Hematopoietic multipotent progenitor cell treated with erythropoietin and hydrocortisone succinate and interleukin-3 and kit ligand, for 4 days (in vitro differentiated cells): ENCODE measurements at regions not wholly inside any gene's neighbourhood (a gene's known extent, or its start where the extent isn't known, plus 50 kb on each side); places are given as distances from the start of the nearest gene placed in this dataset.

Source experiments
- DNase-seq: peaks from one replicate; pipeline ENCODE4 v3.0.0-alpha.2; 2015

DNA sequence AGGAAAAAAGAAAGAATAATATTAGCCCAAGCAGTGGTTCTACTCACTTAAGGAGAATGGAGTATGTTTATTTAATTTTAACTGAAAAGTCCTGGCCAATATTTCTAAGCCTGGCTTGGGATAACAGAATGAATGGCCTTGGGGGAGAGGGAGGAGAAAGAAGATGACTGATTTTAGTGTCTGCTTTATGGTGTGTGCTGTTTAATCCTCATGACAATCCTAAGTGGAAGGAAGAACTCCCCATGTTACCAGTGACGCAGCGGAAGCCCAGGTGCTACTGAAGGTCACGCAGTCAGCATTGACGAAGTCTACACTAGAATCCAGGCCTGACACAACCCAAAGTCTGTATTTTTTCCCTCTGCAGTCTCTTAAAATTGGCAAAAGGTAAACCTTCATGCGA is 50.5 kb downstream of the PALM2AKAP2 start:
- no peak for DNase-seq

DNA sequence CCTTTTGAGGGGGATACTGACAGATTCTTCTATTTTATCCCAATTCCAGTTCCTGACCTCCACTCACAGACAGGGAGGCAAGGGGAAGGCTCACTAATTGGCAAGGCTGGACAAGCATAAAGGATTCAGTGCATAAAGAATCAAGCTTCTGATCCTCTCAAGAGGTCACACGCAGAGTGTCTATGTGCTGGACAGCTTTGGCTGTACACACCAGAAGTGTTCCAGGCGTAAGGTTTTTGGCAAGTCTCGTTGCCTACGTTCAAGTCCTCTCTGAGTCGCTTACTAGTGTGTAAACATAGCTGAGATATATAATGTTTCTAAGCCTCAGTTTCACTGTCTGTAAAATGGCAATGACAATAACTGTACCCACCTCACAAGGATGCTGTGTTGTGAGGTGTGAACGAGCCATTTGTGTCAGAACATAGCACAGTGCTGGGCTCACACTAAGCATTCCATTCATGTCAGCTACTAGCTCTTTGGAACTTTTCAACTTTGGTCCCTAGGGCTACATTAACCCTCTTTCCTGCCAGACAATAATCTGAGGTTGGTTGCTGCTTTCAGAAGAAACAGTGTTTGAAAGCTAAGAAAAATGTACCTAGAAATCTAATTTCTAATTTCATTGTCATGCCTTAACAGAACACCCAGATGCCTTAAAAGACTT is 52.1 kb downstream of the PALM2AKAP2 start:
- DNase-seq = no peak

DNA sequence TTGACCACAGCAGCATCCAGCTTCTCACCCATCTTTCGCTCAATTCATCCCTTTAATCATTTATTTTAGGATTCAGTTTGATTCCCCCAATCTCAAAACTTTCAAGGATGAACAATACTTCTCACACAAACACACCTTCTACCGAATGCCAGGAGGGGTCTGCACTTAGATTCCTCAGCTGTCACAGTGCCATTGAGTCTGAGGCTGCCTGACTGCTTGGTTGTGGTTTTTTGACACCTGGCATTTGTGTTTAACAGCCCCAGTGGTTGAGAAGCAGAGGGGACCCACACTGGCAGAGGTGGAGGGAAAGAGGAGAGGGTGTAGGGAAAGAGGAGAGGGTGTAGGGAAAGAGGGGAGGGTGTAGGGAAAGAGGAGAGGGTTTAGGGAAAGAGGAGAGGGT is 54.9 kb downstream of the PALM2AKAP2 start:
- DNase-seq = no peak

DNA sequence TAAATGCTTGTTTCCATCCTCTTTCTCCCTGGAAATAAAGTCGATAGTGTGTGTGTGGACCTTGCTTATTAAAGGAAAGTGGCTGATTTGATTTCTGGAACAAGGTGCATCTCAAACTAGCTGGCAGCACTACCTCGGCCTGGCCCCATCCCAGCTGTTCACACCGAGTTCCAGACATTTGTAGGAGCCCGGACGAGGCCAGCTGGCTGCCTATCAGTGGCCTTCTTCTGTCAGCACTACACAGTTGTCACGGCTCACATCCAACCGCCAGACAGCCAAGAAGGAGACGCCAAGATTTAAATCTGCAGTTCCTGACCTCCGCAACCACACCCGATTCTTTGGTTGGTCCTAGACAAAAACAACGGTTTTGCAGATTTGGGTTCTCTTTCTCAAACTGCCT is 63.6 kb downstream of the PALM2AKAP2 start:
- no peak for DNase-seq

DNA sequence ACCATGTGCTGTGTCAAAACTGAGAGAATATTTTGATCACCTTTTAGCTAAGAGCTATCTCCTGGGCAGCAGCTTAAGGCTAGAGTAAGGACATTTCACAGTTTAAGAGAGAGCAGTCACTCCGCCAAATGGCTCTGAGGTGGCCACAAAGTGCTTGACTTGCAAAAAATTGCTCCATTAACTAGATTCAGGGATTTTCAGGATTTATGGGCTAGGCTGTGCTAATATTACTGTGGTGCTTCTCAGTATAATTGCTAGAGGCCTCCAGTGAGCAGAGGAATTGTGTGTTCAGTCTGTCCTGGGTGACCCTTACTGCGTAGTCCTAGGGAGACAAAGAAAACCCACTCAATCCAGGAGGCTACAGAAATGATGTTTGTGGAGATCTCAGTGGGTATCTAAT is 65.2 kb downstream of the PALM2AKAP2 start:
- no peak for DNase-seq

DNA sequence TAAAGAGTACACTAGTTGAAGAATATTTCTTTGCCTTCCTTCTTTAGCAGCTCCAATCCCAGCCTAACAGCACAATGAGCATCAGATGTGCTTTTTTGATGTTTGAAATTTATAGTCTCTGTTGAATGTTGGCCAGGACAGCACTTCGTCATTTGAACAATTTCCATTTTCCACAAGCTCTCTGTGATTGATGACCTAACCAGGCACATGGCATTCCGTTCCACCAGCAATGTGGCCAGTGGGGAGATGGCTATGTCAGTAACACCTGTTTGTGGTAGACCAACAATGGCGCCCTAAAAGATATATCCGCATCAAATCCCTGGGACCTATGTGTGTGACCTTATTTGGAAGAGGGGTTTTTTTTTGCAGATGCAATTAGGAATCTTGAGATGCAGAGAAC is 66.8 kb downstream of the PALM2AKAP2 start:
- DNase-seq = no peak

DNA sequence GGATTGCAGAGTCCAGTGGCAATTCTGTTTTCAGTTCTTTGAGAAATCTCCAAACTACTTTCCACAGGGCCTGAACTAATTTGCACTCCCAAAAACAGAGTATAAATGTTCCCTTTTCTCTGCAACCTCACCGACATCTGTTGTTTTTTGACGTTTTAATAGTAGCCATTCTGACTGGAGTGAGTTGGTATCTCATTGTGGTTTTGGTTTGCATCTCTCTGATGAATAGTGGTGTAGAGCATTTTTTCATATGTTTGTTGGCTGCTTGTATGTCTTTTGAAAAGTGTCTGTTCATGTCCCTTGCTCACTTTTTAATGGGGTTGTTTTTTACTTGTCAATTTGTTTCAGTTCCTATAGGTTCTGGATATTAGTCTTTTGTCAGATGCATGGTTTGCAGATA is 72.6 kb downstream of the PALM2AKAP2 start:
- DNase-seq = no peak

DNA sequence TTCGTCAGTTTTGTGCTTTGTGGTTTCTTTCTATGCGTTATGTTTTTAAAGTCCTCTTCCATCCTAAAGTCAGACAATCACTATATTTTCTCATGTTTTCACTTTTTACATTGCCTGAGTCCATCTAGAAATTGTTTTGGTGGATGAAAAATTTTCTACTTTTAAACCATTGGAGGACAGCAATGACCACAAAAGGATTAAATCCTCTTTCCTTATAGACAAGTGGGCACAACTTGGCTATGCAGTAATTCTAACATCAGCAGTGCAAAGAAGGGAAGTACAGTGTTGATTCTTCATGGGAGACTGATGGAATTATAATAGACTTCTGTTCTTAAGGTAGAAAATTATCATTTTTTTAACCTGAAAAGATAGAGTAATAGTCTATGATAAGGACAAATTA is 75.5 kb downstream of the PALM2AKAP2 start:
- DNase-seq = no peak

DNA sequence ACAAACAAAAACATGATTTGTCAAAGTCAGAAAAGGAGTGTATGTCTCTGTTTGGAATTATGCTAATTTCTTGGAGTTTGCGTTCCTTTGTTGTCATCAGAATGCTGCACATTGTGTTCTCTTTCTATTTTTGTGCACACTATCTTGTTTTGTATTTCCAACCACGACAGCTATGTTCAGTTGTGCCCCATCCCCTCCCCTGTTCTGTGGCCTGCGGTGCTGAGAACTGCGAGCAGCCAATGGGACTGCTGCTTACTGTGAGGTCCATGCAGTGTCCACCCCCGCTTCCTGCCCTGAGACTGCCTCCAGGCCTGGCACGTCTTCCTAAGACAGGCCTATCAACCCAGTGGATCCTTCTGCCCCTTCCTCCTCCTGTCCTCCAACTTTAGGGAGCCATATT is 76.8 kb downstream of the PALM2AKAP2 start:
- no peak for DNase-seq

DNA sequence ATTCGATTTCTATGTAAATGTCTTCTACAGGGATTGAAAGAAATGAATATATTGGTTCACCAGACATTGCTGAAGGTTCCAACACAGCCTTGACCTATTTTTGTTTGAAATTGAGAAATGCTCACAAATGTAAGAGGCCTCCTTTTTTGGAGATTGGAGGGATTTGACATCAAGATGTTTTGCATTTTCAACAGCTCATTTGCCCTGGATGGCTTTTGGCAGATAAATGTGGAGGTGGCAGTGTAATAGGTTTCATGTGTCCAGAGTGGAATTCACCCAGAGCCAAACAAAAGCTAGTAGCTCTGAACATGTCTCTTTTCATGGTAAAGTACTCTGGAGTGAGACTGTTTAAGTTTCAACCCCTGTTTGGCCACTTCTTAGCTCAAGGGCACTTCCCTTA is 77.3 kb downstream of the PALM2AKAP2 start:
- DNase-seq = no peak

DNA sequence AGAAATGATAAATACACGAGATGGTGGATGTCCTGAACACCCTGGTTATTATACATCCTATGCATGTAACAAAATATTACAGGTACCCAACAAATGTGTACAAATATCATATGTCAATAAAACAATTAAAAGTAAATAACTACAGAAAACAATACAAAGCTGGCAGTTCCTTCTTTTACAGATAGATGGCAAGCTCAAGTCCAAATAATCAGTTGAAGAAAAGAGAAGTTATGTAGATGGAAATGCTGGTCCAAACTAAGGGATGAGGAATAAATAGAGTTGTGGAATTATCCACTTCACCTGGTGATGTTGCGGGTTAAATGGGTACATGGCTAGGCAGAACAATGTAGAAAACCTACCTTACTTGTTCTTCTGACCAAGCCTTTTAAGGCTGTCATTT is 79.4 kb downstream of the PALM2AKAP2 start:
- DNase-seq = peak; percentile 9

DNA sequence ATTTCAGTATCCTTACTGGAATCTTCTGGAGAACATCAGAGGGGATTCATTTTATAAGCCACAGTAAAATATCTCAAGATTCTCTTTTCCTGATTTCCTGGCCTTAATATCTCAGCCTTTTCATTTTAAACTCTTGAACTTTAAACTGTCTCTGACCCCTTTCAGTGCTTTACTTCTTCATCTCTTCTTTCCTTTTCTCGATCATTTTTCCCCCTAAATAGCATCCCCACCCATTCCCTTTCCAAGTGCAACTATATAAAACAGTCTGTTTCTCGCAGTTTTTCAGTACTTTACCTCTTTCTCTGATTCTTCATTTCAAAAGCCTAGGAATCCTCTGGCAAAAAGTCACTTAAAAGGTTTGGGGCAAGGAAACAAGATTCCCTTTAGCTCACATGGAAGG is 80.5 kb downstream of the PALM2AKAP2 start:
- DNase-seq = no peak

DNA sequence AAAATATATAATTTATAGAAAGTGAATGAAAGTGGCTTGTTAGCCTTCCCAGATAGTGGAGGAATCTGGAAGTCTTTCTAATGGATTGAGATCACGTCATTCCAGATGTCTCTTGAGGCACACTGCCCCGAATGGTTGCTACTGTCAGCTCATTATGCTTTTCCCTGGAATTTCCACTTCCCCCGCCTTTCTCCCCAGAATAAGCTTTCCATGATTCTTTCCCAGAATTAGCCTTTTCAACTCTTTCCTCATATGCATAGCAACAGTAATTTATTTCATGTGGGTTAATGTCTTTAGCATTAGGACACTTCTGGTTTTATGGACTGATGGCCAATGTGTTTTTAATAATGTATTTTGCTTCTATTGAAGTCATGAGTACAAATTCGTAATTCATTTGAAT is 81.5 kb downstream of the PALM2AKAP2 start:
- DNase-seq = no peak

DNA sequence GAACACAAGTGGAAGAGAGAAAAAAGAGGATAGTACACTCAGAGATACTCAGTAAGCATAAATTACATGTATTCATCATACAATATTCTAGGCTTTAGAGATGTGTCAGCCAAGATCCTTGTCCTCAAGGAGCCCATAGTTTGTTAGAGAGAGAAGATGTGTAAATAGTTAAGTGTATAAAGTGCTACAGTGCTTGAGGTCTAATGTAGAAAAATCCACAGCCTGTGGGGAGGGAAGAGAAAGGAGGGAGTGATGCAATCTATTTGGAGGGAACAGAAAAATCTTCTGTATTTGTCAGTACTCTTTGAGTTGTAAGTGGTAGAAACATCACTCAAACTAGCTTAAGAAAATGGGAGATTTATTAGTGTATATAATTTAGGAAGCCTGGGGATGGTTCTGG is 81.9 kb downstream of the PALM2AKAP2 start:
- peak; percentile 7 for DNase-seq

DNA sequence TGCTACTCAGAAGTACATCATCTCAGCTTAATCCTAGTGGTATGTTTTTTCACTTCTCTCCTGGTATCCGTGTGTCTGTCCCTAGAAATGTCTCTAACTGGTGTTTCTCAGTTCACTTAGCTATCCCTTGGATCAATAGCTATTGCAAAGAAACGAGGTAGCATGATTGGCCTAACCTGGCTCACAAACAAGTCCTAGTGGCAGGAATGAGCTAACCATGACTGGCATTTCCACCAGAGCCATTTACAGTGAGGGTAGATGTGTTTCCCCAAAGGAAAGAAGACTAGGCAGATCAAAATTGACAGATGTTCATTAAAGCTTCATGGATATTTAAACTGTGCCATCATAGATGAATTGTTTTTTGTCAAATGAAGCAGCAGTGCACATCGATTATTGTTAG is 82.5 kb downstream of the PALM2AKAP2 start:
- no peak for DNase-seq

DNA sequence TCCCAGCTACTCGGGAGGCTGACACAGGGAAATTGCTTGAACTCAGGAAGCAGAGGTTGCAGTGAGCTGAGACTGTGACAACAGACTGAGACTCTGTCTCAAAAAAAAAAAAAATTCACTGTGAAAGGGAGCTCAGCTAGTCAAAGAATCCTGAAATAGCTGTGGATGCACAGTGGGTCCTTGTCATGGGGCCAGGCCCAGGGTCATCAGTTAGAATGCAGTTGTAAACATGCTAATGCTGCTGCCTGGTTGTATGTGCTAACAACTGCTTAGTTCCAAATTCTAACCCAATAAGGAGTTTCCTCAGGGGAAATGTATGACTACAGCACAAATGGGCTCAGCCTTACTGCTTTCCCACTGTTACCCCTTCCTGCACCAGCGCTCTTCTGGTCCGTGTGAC is 84.0 kb downstream of the PALM2AKAP2 start:
- DNase-seq = no peak

DNA sequence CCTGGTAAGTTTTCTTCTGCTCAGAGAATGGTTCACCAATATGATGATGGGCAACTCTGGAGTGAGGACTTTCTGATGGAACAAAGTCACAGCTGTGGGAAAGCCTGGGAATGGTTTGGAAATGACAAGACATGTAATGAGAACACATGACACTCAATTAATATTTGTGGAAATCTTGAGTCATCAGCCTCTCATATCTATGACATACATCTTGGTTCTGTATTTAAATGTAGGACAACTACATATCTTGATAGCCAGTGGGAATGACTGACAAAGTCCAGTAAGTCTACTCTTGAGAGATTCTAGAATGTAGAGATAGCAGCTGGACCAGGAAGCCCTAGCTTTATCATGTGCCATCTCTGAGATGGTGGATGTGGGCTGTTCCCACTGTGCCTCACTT is 85.5 kb downstream of the PALM2AKAP2 start:
- no peak for DNase-seq

DNA sequence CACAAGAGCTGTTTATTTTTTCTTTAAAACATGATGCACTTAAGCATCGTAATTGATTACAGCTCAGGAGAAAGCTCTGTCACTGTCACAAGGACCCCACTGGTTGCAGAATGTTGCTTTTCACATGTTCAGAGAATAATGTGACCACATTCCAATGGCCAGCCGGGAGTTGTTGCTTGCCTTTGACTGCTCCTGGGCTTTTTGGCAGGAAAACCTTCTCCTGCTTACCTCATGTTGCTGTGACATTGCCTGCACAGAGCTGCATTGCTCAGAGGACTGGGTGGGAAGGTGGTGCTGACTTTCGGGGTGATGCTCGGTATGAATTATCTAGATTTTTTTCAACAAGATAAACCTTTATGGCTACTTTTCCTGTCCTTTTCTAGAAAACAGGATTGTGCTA is 88.2 kb downstream of the PALM2AKAP2 start:
- no peak for DNase-seq

DNA sequence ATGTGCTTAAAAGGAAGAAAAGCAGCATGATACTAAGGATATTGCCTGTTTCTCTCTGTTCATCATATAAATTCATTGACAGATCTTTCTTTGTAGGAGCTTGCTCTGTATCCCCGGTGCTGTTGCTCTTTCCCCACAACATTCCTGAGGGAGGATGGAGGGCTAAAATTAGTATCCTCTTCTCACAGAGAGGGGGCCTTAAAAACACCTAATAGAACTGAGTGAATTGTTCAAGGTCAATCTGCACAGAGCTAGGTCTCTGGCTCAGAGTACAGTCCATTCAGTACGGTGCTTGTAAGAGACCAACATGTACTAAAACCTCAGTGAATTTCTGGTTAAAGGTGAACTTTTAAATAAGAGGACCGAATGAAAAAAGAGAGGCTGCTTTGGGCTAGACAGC is 88.7 kb downstream of the PALM2AKAP2 start:
- DNase-seq = no peak

DNA sequence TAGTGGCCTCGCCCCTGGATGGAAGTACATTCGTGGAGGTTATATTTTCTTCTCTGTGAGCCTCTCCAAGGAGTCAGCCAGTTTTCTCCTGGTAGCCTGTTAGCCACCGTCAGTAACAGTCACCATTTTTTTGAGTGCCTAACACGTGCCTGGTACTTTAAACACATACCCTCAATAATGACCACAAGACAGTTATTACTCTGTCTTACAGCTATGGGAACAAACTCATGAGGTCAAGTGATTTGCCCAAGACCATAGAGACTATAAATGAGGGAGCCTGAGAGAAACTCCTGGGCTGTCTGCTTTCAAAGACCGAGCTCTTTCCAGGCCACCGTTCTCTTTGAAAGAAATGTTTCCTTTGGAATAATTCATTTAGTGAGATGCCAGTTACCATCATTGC is 90.4 kb downstream of the PALM2AKAP2 start:
- DNase-seq = no peak

DNA sequence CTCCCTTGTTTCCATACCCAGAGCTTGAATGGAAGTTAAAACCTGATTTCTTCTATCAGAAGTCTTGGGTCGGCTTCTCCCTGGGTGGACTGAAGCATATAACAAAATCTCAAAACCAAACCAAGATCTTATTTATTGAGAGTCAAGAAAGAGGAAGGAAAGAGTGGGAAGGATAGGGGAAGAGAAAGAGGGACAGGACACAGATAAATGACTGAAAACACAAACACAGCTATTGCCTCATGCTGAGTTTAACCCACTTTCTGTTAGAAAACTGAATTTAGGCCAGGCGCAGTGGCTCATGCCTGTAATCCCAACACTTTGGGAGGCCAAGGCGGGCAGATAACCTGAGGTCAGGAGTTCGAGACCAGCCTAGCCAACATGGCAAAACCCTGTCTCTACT is 92.9 kb downstream of the PALM2AKAP2 start:
- no peak for DNase-seq

DNA sequence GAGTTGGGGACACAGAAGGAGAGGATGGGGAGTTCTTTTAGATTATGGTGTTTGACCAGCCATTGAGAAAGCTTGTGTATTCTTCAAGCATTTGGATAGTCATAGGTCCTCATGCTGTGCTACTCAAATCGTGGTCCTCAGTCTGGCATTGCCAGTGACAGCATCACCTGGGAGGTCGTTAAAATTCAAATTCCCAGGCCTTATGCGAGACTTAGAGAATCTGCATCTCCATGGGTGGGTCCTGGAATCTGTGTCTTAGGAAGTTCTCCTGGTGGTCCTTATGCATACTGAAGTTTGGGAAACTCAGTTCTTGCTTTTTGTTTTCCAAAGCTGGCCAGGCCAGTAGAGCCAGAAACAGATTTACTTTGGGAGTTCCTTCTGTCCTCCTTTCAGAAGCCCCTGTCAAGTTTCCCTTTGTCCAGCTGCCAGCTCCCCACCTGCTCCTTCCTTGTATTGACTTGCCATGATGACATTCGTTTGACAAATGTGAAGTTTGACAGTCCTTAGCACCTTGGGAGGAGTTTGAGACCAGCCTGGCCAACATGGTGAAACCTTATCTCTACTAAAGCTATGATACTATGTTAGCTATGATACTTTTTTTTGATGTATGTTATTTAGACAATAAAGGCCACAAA is 95.6 kb downstream of the PALM2AKAP2 start:
- no peak for DNase-seq

DNA sequence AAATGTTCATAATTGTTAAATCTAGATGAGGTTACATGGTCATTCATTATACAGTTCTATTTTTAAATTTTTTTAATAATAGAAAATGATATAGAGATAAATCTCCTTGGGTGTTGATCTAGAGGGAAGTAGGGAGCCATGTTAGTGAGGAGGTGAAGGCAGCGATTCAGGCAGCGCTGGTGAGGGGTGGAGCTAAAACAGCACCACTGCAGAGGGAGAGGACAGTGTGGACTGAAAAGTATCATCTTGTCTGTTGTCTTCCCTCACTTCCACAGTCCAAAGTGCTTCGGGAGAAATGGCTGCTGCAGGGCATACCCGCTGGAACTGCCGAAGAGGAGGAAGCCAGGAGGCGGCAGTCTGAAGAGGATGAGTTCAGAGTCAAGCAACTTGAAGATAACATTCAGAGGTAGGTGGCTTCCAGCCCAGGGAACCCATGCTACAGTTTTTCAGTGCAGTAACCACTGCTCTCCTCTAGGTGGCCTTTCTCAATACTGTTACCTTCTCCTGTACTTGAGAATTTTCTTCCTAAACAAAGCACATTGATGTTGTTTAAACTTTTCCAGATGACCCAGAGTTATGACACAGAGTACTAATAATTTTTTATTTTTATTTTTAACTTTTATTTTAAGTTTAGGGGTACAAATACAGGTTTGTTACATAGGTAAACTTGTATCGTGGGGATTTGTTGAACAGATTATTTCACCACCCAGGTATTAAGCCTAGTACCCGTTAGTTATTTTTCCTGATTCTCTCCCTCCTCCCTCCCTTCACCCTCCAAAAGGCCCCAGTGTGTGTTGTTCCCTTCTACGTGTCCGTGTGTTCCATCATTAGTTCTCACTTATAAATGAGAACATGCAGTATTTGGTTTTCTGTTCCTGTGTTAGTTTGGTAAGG is 100.5 kb downstream of the PALM2AKAP2 start:
- peak; percentile 61 for DNase-seq

DNA sequence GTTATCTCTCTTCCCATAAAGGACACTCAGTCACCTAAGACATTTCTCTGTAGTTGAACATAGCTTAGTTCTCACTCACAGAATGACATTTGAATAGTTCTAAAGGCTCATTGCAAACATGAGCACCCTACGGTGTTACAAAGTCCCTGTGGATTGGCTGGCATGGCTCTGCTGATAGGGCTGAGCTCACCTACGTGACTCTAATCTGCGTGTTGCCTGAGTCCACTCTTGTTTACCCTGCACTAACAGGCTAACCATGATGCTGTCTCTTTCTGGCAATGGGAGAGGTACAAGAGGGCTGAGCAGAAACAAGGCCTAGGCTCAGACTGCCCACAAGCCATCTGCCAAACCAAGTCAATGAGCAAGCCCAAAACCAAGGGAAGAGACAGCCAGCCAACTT is 103.6 kb downstream of the PALM2AKAP2 start:
- no peak for DNase-seq
